ENCODE measurements at regions not wholly inside any gene's neighbourhood (a gene's known extent, or its start where the extent isn't known, plus 50 kb on each side); places are given as distances from the start of the nearest gene placed in this dataset.

GRCh38 chr2:6218926-6219325 lies 526.7 kb downstream of the SOX11 start:
- no peak for TF ChIP-seq CTCF (IDR thresholded peaks at IDR 0.05; ENCODE audit: control extremely low read depth in 1 of 3, insufficient read depth in 1 of 3, low read depth in 1 of 3, low read length in 3 of 3)
- TF ChIP-seq BRCA1 (IDR thresholded peaks at IDR 0.05; ENCODE audit: low read depth, low read length), result no peak
- no peak for TF ChIP-seq EGR1 (IDR thresholded peaks at IDR 0.05; ENCODE audit: borderline replicate concordance, low read depth, low read length)

Measured in H1 (cell line).